Astrocyte of the cerebellum (primary cell): ENCODE measurements at regions not wholly inside any gene's neighbourhood (a gene's known extent, or its start where the extent isn't known, plus 50 kb on each side); places are given as distances from the start of the nearest gene placed in this dataset.
"Not testable (repeated sequence)": the region's sequence is repeated elsewhere in the genome, so short reads cannot be mapped to it uniquely, and the experiment has no call there.

Source experiments
- DNase-seq: peaks from one replicate; pipeline ENCODE4 v3.0.0-alpha.2; 2011; ENCODE audit warnings: low read depth
- H3K4me3 ChIP-seq: 2 replicates; pipeline ENCODE4 v1.5.1; 2011; ENCODE audit warnings: mild to moderate bottlenecking, low read depth, low read length, moderate library complexity
- in situ Hi-C: cut with HindIII; loops from 2 replicates; pipeline ENCODE4 v1.10.0; 2017; ENCODE audit warnings: low sequenced_read_pairs
- TF ChIP-seq, protein P1 (sequence below): IDR thresholded peaks from 2 replicates; pipeline ENCODE4 v1.5.1; 2012; ENCODE audit warnings: low read length, low read depth, moderate library complexity, mild to moderate bottlenecking; ENCODE audit errors: missing control alignments

DNA sequence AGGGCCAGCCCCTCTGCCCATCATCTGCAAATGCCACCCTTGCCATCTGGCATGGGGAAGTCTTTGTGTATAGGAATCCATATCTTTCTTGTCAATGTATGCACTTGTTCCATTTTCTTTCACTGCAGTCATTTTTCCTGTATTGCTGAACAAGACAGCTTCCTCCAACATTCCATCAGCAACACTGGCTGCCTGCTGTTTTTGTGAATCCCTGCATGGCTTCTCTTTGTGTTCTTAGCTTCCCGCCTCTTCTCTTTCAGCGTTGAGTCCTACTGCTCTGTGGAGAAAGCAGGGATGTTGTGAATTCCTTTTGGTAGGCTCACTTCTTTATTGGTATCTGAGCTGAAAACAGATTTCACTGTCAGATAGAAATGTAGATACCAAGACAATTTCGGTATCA lies 150.0 kb downstream of the LPIN1 start:
- no peak for DNase-seq
- TF ChIP-seq, protein P1, sequence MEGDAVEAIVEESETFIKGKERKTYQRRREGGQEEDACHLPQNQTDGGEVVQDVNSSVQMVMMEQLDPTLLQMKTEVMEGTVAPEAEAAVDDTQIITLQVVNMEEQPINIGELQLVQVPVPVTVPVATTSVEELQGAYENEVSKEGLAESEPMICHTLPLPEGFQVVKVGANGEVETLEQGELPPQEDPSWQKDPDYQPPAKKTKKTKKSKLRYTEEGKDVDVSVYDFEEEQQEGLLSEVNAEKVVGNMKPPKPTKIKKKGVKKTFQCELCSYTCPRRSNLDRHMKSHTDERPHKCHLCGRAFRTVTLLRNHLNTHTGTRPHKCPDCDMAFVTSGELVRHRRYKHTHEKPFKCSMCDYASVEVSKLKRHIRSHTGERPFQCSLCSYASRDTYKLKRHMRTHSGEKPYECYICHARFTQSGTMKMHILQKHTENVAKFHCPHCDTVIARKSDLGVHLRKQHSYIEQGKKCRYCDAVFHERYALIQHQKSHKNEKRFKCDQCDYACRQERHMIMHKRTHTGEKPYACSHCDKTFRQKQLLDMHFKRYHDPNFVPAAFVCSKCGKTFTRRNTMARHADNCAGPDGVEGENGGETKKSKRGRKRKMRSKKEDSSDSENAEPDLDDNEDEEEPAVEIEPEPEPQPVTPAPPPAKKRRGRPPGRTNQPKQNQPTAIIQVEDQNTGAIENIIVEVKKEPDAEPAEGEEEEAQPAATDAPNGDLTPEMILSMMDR: no peak
- H3K4me3 ChIP-seq: no peak overlapping the region
- in situ Hi-C loops: no loop called here

DNA sequence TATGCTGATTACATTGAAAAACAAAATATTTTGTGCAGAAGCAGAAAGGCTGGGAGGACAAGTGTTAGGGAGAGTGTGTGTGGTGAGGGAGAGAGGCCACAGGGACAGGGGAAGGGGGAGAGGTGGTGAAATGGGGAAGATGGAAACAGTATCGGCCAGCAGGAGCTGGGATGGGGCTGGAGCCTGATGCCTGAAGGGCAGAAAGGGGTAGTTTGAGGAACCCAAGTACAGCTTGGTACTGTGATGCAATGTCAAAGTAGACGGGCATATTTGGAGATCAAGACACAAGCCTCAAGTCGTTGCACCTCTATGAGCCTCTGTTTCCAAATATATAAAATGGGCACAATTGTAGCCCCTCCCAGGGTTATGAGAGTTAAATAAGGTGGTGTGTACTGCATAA lies 152.1 kb downstream of the LPIN1 start:
- in situ Hi-C loops: no loop called here
- DNase-seq: no peak
- TF ChIP-seq, protein P1: no peak
- H3K4me3 ChIP-seq: no peak overlapping the region

DNA sequence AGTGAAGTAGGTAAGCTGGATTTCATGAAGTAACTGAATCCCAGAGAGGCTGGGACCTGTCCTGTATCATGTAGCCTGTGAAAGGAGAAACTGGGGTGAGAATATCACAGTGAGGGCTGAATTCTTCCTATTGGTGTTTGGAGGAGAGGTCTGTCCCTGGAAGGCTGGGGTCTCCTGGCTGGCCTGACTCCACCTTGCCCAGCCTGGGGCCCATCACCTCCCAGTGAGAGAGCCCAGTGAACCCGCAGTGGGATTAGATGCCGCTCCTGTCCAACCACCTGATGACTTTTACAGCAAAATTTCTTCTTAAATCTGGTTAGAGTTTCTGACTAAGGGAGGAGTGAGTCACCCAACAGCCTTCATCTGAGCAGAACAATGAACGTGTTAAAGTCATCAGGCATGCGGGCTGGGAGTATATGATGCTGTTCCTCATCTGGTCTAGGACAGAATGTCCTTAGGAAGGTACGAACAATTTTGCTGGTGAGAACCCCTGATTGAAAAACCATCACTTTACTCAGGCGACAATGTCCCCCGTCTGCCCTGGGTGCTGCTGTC lies 152.9 kb downstream of the LPIN1 start:
- TF ChIP-seq, protein P1: no peak
- H3K4me3 ChIP-seq: no peak overlapping the region
- in situ Hi-C loops: no loop called here
- peak; percentile 35 for DNase-seq

DNA sequence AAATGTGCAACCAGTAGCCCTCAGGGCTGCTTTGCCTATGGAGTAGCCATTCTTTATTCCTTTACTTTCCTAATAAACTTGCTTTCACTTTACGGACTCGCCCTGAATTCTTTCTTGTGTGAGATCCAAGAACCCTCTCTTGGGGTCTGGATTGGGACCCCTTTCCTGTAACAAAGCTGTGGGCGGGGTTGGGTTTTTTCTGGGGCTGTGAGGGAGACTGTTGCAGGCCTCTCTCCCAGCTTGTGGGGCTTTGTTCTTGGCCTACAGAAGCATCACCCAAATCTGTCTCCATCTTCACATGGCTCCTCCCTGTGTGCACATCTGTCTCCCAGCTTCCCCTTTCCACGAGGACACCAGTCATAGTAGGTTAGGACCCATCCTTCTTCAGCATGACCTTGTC lies 154.5 kb downstream of the LPIN1 start:
- DNase-seq, H3K4me3 ChIP-seq, in situ Hi-C loops: not testable (repeated sequence)

DNA sequence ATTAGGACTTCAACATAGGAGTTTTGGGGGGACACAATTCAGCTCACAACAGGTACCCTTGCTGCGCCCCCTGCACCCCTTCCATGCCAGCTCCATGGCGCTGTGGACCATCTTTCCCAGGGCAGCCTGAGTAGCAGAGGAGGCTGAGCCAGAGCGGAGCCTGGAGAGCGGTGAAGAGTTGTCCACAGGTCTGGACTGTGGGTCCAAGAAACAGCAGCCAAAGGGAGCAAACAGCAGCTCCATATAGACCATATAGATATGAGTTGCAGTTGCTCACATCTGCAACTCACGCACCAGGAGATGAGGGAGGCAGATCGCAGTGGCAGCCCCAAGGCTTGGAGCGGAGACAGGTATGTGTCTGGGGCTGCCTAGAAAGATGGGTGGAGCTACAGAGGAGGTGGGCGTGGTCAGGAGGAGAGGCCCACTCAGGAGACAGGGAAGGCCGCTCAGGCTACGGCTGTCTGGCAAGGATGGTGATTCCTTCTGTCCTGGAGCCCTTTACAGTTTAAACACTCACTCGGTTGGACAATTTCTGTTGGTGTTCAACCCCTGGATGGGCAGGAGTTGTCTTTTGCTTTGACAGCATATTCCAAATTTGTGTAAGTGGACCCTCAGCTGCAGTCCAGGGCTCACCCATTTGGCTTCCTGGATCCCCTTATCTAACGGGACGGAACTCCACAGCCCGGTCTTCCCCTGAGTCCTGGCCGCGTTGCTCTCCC lies 155.1 kb downstream of the LPIN1 start:
- DNase-seq: no peak
- no peak overlapping the region for H3K4me3 ChIP-seq
- in situ Hi-C loops: no loop called here
- TF ChIP-seq, protein P1: no peak

DNA sequence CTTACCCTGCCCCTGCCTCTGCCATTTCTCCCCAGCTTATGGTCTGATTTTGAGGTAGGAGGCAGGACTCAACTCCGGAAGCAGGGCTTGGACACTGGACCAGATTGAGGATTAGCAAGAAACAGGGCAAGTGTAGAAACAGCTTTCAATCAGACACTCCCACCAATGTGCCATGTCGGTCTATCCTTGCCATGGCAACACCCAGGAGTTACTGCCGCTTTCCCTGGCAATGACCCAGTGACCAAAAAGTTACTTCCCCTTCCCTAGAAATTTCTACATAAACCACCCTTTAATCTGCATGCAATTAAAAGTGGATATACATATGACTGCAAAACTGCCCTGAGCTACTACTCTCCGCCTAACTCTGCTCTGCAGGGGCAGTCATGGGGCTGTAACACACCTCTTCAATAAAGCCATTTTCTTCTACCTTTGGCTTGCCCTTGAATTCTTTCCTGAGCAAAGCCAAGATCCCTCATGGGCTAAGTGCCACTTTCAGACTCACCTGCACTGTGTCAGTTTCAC lies 156.7 kb downstream of the LPIN1 start:
- in situ Hi-C loops: no loop called here
- DNase-seq: no peak
- H3K4me3 ChIP-seq: no peak overlapping the region
- TF ChIP-seq, protein P1: no peak

DNA sequence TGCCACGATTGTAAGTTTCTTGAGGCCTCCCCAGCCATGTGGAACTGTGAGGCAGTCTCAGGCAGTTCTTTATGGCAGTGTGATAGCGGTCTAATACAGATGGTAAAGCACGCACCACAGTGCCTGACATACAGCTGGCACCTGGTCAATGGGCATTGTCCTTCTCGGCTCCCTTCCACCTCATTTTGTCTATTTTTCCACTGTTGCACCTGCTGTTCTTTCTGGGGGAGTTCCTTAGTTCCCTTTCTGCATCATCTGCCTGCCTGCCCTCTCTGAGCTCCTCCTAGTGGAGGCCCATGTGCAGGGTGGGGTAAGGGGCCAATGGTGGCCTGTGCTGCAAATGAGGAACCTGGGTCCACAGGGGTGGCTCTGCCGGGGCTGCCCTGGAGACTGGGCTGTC lies 157.6 kb downstream of the LPIN1 start:
- in situ Hi-C loops: no loop called here
- no peak for DNase-seq

More for the DNA sequence above, 157.6 kb downstream of the LPIN1 start:
- H3K4me3 ChIP-seq: no peak overlapping the region
- TF ChIP-seq, protein P1: no peak
